GM21786 (cell line): ENCODE measurements at regions not wholly inside any gene's neighbourhood (a gene's known extent, or its start where the extent isn't known, plus 50 kb on each side); places are given as distances from the start of the nearest gene placed in this dataset.
A peak's percentile ranks its signal among the peaks of the same experiment; 100 is the strongest.

Experiments
- ATAC-seq: cut with Tn5 transposase; IDR thresholded peaks from one replicate; pipeline ENCODE4 v1.9.1; 2021; ENCODE audit not compliant: unreplicated experiment

DNA sequence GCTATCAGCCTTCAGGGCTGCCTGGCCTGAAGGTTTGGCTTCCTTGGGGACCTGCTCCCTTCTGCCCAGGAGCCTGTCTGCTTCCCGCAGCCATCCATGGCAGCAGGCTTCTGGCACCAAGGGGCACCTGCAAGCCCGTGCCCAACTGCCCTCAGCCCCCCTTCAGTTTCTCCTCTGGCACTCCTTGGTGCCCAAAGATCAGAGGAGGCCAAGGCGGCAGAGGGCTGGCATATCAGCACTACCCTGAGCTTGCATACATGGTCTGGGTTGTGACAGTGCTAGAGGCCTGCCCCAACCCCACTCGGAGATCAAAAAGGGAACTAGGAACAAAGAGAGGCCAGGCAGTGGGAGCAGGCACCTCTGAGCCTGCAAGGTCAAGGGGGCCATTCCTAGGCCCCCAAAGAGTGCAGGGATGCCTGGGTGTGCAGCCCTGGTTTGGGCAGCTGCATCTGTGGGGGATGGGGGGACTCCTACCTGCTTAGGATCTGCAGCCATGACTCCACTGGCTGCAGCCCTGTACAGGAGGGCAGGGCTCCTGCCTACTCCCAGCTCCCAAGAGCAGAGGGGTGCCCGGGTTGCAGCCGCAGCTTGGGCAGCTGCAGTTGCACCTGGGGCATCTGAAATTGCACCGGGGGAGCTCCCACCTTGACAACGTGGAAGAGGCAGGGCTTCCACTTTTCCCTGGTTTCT, 76.2 kb upstream of the TP63 start:
- no peak for ATAC-seq

DNA sequence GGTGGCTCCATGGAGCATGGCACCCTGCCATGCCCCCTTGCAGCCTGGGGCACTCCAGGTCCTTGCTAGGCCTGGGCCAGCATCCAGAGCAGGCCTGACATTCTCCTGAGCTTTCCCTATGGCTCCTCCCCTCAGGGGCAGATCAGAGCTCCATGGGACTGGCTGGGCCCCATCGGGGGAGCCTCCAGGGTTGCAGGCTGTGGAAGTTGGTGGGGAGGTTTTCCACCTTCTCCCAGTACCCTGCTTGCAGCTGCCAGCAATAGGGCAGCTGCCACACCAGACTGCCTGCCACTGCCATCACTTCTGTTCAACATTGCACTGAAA, 75.7 kb upstream of the TP63 start:
- no peak for ATAC-seq

DNA sequence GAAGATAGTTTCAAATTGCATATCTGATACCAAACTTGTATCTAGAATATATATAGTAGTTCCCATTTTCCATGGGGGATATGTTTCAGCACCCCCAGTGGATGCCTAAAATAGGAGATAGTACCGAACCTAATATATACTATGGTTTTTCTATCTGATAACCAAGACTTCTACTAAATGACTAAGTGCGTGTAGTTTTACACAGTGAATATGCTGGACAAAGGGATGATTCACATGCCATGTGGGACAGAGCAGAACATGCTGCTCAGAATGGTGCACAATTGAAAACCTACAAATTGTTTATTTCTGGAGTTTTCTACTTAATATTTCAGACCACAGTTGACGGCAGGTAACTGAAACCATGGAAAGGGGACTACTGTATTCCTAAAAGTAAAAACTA, 73.4 kb upstream of the TP63 start:
- no peak for ATAC-seq

DNA sequence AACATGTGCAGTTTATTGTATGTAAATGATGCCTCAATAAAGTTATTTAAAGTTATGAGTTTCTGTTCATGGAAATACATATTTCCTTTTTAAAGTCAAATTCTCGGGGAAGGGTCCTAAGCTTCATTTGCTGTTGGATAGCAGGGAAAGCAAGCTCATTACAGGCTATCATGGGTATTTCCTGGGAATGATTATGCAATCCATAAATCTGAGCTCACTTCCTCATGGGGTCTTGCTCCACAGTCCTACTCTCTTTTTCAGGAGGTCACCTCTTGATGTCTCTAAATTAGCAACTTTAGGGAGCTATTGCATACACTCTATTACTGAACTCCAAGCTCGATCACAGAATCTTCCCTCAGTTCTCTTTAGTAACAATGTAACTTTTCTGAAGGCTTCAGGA, 69.9 kb upstream of the TP63 start:
- ATAC-seq: no peak

DNA sequence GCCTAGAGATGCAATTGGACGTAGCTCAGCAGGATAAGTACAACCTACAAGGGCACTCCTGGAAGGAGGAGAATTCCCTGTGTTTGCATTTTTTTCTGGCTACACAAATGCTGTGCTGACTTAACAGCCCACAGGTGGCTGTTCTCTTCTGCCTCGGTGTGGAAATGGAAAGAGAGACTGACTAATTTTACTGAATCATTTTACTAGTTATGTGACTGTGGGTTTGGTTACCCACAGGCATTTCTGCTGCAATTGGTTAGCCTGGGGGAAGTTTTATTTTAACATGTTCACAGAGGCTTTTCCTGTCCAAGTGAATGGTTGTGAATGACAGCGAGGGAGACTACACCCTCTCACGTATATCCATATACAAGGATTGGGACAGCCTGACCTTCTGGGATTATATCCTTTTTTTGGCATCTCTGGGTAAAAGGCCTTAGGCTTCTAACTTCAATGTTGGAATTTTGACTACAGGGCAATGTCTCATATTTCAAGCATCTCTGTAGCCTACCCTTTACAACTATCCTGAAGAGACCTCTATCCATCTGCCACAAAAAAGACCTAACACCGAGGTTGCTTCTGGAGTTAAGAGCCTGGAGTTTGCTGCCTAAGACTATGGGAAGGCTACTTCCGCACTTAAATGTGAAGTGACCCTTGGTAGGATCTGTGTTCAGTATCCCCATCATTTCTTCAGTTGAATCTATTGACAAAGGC, 67.2 kb upstream of the TP63 start:
- ATAC-seq: peak; percentile 82

DNA sequence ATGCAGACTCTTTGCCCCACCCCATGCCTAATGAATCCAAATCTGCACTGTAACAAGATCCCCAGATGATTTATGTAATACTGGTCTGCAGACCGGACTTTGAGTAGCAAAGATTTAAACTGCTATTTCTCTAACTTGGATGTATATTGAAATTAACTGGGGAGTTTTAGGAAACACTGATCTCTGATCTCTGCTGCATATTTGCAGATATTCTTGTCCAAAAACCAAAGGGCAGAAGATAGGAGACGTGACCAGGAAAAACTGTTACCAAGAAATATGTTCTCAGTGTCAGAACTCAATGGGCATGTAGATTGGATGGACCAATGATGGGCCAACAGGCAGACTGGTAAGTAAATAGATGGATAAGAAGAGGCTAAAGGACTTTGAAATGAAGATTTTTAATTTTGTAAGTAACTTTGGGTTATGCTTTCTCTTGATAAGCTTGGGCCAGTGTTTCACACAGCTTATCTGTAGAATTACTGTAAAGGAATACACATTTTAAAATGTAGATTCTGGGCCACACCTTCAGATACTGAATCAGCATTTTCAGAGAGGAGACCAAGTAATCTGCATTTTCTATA, 64.5 kb upstream of the TP63 start:
- ATAC-seq: no peak

DNA sequence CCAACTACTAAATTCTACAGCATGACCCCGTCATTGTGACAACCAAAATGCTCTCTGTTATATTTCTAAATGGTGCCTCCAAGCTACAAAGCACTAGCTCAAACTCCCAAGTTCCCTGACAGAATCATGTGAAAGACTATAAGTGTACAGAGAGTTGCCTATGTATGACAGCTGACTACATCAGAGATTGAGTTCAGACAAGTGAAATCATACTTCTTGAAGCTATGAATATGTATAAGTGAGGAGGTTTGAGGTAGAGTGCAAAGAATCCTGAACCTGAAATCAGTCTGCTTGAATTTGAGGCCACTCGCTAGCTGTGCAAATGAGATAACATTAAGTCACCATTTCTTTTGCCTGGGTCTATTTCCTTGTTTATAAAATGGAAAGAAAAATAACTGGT, 63.9 kb upstream of the TP63 start:
- ATAC-seq: no peak

DNA sequence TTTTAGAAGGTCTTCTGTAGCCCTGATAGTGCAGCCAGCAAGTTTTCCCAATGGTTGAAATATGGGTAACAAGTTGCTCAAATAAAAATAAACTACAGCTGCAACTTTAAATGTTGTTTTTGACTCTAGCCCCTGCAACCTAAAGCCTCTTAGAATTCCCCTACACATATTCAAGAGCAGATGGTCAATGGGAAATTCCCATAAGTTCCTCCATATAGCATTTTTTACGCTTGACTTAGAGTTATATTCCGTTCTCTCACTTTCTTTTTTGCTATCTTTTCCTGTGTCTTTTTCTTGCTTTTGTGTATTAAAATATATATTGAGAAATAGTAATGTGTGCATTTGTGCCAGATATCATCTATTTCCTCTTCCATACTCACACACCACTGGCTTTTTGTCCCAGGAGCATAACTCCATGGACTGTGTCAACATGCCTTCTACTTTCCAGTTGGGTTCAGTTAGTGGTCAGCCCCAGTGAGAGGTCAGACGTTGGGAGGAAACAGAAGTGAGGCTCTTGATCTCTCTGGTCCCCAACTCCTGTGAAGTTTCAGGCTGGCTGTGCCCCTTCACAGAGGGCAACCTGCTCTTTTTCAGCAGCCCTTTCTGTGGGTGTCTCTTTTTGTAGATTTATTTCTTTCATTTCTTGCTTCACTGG, 63.3 kb upstream of the TP63 start:
- ATAC-seq: peak; percentile 39

DNA sequence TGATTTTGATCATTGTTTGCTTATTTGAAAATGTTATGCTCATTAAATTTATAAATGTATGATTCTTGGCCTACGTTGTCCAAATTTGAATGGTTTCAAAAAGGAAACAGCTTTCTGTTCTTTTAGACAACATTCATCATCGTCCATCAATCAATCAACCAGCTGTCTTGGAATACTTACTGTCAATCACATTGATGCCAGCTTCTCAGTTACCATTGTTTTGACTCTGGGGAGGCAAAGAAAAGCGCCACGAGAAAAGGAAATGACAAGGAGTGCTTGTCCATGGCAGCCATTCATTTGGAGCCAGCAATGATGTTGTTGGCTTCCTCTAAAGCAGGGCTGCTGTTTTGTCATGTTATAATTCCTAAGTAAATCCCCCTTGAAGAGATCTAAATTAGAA, 62.2 kb upstream of the TP63 start:
- no peak for ATAC-seq

DNA sequence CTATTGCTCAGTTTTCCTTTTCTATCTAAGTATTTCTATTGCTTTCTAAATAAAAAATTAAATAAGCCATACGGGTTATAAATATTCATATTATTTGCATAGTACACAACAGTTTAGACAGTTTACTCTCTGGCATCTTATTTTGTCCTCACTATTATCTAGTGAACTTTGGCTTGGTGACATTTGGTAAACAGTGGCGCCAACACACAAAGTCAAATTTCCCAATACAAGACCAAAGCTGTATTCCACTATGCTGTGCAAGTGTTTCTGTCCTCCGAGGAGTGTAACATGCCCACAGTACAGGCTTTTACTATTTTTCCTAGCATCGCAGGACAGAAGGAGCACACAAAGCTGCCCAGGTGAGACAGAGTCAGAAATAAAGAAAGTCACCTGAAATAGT, 61.7 kb upstream of the TP63 start:
- ATAC-seq: no peak

DNA sequence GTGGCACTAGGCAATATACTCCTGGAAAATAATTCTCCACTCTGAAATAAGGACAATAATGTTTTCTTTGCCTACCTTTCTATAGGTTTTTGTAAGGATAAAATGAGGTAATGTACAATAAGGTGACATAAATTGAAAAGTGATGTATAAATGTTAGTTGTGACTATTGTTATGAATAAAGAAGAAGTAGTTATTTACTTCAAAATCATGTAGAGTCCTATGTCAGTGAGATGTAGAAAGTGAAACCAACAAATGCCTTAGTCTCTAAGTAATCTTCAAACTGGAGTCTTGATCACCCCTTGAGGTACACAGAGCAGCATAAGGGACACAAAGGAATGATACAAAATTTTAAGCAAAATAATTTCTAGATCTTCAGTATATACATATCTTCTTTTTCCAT, 60.3 kb upstream of the TP63 start:
- ATAC-seq: peak; percentile 43

DNA sequence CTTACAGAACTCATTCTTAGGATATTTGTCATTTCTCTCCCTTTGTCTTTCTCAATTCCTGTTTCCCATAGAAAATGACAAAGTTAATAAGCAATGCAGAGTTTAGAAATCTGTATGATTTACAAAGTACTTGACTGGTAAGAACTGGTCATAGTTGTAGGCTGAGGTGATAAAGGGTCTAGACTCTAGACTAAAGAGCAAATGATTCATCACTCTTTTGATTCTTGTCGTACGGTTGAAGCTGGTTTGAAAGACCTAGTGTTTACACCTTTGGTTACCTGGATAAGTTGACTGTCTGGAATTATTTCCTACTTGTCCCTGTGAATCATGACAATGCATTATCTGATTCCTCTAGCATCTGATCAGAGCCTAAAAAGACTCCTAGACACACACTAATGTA, 58.9 kb upstream of the TP63 start:
- no peak for ATAC-seq

DNA sequence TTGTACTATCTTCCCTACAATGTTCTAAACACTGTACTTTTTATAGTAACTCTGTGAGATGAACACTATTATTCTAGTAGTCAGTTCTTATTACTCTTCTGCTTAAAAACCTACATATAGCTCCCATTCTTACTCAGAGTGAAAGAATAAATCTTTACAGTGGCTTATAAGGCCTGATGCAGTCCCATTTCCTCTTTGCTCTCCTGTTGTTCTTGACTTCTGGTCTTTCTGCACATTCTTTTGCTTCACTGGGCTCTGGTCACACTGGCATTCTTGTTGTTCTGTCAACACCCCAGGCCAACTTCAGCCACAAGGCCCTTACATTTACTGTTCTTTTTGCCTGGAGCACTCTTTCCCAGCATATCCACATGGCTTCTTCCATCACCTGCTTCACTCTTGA, 58.2 kb upstream of the TP63 start:
- peak; percentile 53 for ATAC-seq

DNA sequence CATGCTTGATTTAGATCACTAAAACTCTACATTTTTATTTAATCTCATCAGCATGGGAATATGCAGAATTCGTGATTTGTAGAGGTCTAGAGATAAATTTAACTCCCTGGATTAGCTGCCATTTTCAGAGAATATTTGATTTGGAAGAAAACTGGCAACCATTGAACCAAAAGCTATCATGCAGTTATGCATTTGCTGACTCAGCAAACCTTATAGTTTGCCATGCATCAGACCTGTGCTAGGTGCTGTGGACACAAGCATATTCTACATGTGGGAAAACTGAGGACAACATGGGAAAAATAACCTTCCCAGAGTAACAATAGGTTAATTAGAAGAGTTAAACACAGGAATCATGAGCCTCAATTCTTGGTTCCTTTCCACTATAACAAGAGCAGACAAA, 54.7 kb upstream of the TP63 start:
- no peak for ATAC-seq

DNA sequence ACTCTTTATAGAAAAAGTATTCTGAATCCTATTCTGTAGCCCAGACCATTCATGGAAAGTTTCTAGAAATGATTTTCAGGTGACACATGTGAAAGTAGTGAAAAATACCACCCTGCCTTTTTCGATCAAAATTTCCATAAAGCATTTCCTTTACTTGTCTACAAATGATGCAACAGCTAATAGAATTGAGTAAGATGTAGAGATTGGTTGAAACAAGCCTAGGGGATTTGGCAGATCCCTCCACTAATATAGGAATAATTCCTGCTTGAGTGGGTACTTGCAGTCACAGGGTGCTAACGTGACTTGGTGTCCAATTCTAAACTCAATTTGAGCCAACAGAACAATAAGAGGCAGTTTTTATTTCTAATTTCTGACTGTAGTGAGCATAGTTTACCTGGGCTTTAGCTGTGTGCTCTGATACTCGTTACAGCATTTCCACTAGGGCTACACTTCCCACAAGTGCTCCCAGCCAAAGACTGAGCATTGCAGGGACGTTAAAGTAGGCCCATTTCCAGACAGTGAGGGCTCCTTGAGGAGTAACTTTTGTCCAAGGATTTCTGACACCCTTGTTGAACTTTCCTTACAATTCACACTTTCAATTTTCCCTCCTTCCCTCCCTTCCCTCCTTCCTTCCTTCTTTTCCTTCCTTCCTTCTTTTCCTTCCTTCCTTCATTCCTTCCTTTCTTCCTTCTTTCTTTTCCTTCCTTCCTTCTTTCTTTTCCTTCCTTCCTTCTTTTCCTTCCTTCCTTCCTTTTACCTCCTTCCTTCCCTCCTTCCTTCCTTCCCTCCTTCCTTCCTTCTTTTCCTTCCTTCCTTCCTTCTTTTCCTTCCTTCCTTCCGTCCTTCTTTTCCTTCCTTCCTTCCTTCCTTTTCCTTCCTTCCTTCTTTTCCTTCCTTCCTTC, 53.9 kb upstream of the TP63 start:
- ATAC-seq: no peak

DNA sequence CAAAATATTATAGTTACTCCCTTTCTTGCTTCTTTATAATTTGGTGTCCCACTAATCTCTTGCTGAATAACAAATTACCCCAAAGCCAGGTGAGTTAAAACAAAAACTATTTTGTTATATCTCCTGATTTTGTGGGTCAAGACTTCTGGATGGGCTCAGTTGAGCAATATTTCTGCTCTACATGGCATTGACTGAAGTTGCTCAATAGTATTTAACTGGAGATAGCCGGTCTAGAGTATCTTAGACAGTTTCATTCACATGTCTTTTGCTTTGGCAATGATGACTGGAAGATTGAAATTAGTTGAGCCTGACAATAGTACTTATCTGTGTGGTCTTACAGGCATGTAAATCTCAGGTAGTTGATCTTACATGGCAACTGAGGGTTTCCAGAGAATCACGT, 51.0 kb upstream of the TP63 start:
- ATAC-seq: no peak
